ENCODE measurements at regions not wholly inside any gene's neighbourhood (a gene's known extent, or its start where the extent isn't known, plus 50 kb on each side); places are given as distances from the start of the nearest gene placed in this dataset.

GRCh38 chr18:27428716-27429475 lies 243.8 kb upstream of the CHST9 start:
- TF ChIP-seq CTCF (IDR thresholded peaks at IDR 0.05 in 2 of 3, conservative IDR thresholded peaks at IDR 0.05 in 1 of 3; ENCODE audit: borderline replicate concordance in 1 of 3, insufficient read depth in 1 of 3, low read depth in 2 of 3, low read length in 2 of 3) (no peak), YY1 (IDR thresholded peaks at IDR 0.05; ENCODE audit: extremely low read depth, insufficient replicate concordance, low read depth, low read length) (no peak), POLR2AphosphoS5 (IDR thresholded peaks at IDR 0.05; ENCODE audit: low read depth, low read length) (no peak), EGR1 (IDR thresholded peaks at IDR 0.05; ENCODE audit: low read depth) (no peak), MAX (IDR thresholded peaks at IDR 0.05) (no peak), POLR2A (IDR thresholded peaks at IDR 0.05; ENCODE audit: borderline replicate concordance, extremely low read depth, insufficient read depth, insufficient read length) (no peak), SRF (IDR thresholded peaks at IDR 0.05; ENCODE audit: low read depth) (no peak), CEBPB (IDR thresholded peaks at IDR 0.05; ENCODE audit: low read depth) (no peak), SIN3A (IDR thresholded peaks at IDR 0.05; ENCODE audit: low read depth) (no peak), REST (IDR thresholded peaks at IDR 0.05; ENCODE audit: low read depth) (no peak)

Measured in HCT116 (cell line).